Left colon (tissue), 2 donors: ENCODE measurements at regions not wholly inside any gene's neighbourhood (a gene's known extent, or its start where the extent isn't known, plus 50 kb on each side); places are given as distances from the start of the nearest gene placed in this dataset.

Experiments
- ATAC-seq: fragments of 200-7000 bp; cut with Tn5 transposase; one replicate; pipeline ENCODE4 v1.9.1; 2020; ENCODE audit warnings: mild to moderate bottlenecking, moderate library complexity
- DNase-seq, 2 donors: peaks; one replicate each; pipeline ENCODE4 v3.0.0-alpha.2; 2020
- intact Hi-C, 2 donors: fragments of 100-400 bp; cut with DNase I in 1 of 2; cut with micrococcal nuclease in 1 of 2; formaldehyde crosslinking; loops; one replicate each; pipeline versions ENCODE4 v1.11.2 to v1.14.0; 2022; cut with DNase I, micrococcal nuclease
- donor health status: DM: no; HTN: no; CAD: no.
- donor health status: DM: yes; HTN: yes; CAD: no.

- intact Hi-C loops: no loop called here
- no peak for DNase-seq
- ATAC-seq: no peak
These were observed 168.5 kb downstream of the DHX35 start for GRCh38 chr20:39130627-39131026.

- intact Hi-C loops: no loop called here
- ATAC-seq: no peak
- no peak for DNase-seq
These were observed 167.4 kb downstream of the DHX35 start for GRCh38 chr20:39129523-39129922.

GRCh38 chr20:39124064-39124463 is 161.9 kb downstream of the DHX35 start:
- intact Hi-C loops: no loop called here
- DNase-seq: no peak
- ATAC-seq: no peak

DNA sequence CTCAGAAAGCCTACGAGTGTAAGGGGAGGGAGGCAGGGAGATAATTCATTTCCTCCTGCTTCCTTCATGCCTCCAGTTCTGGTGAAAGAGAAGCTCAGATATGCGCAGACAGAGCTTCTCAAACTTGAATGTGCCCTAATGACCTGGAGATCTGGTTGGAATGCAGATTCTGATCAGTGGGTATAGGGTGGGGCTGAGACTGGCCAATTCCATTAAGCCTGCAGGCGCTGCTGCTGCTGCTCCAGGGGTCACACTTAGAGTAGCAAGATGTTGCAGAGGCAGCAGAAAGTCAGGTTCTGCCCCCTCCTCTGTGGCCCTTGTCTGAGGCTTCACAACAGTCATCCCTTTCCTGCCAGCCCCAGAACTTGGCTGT is 161.0 kb downstream of the DHX35 start:
- DNase-seq (no peak), ATAC-seq (no peak)
- intact Hi-C loops: no loop called here

- intact Hi-C loops: no loop called here
- ATAC-seq: no peak
- DNase-seq: no peak
These were observed 155.3 kb downstream of the DHX35 start for GRCh38 chr20:39117491-39117890.

GRCh38 chr20:39116020-39116419 is 153.9 kb downstream of the DHX35 start:
- no peak for DNase-seq
- intact Hi-C loops: no loop called here
- no peak for ATAC-seq

DNA sequence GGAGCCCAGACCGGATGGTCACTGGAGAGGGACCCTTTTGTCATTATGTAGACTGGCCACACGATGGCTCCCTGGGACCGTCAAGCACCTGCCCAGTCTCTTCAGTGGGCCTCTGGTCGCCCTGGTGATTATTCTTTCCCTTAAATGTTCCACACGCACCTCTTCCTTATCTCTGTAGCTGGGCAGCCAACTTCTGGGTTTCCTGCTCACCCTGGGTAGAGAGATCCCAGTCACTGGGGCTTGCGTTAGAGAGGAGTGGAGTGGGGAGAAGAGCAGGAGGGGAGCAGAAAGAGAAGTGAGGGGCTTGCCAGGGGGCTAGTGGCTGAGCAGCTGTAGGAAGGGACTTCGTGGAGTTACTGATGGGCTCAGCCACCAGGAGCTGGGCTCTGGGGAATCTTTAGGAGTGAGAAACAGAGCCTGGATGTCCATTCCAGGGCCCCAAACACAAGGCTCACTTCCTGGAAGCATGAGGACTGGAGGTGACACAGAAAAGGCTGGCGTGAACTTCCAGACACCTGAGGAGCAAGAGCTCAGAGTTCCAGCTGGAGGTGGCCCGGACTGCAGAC is 150.1 kb downstream of the DHX35 start:
- DNase-seq: peak in 1 of 2 donors; percentile 19
- peak; percentile 68 for ATAC-seq
- intact Hi-C loops: no loop called here

GRCh38 chr20:39111359-39112177 is 149.4 kb downstream of the DHX35 start:
- ATAC-seq: no peak
- intact Hi-C loops: no loop called here
- DNase-seq: no peak

GRCh38 chr20:39110819-39111136 is 148.6 kb downstream of the DHX35 start:
- DNase-seq (no peak), ATAC-seq (no peak)
- intact Hi-C loops: no loop called here

GRCh38 chr20:39109933-39110818 is 148.0 kb downstream of the DHX35 start:
- intact Hi-C loops: no loop called here
- ATAC-seq: no peak

DNA sequence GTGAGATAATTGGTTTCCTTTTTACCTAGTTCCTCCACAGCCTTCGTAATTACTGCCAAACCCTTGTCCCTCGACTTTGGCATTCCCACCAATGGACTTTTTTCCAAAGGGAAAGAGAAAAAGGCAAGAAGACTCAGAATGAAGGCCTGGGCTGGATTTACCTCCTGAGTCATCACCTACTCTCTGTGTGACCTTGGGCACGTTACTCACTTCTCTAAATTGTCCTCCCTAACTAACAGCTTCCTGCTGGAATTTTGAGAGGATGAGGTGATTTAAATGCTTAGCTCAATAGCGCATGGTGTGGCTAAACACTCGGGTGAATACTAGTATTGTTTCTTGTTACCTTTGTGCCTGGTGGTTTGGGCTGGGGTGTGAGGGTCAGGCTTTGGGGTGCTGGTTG is 146.6 kb downstream of the DHX35 start:
- no peak for DNase-seq
- intact Hi-C loops: no loop called here

More at GRCh38 chr20:39109933-39110818, 148.0 kb downstream of the DHX35 start:
- DNase-seq: no peak

GRCh38 chr20:39107741-39108140 is 145.6 kb downstream of the DHX35 start:
- ATAC-seq (no peak), DNase-seq (no peak)
- intact Hi-C loops: no loop called here

More for the DNA sequence above, 146.6 kb downstream of the DHX35 start:
- ATAC-seq: no peak

DNA sequence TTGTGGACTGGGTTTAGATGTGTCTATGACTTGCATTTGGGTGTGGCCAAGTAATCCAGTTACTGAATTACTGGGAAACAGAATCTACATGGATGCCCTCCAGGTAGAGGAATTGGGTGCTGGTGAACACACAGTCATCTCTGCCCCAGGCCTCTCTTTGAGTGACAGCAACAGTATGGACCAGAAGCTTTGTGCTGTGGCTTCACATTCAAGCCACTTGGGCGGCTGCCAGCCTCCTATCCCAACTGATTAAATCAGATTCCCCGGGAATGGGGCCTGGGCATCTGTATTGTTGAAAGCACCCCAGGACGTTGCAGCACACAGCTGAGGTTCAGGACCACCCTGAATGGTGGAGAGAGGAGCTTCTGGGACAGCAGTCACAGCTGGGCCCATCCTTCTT is 144.6 kb downstream of the DHX35 start:
- no peak for DNase-seq
- intact Hi-C loops: no loop called here
- ATAC-seq: no peak

- no peak for ATAC-seq
- intact Hi-C loops: no loop called here
- no peak for DNase-seq
These were observed 143.4 kb downstream of the DHX35 start for GRCh38 chr20:39105551-39105950.

- DNase-seq (no peak), ATAC-seq (no peak)
- intact Hi-C loops: no loop called here
These were observed 141.6 kb downstream of the DHX35 start for GRCh38 chr20:39103732-39104131.

GRCh38 chr20:39103305-39103704 is 141.2 kb downstream of the DHX35 start:
- ATAC-seq (no peak), DNase-seq (no peak)
- intact Hi-C loops: no loop called here

- intact Hi-C loops: no loop called here
- ATAC-seq (no peak), DNase-seq (no peak)
These were observed 139.8 kb downstream of the DHX35 start for GRCh38 chr20:39101895-39102294.

GRCh38 chr20:39100691-39101090 is 138.5 kb downstream of the DHX35 start:
- intact Hi-C loops: no loop called here
- no peak for ATAC-seq
- no peak for DNase-seq

DNA sequence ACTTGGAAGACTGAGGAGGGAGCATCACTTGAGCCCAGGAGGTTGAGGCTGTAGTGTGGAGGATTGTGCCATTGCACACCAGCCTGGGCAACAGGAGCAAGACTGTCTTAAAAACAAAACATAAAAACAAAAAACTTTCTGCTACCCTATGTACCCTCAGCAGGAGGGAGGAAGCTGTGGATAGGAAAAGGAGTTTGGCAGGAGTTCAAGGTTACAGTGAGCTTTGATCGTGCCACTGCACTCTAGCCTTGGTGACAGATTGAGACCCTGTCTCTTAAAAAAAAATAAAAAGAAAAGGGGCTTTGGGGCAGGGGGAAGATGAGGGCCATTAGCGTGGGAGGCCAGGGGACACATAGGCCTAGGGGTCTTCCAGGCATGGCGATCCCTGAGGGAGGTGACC is 135.7 kb downstream of the DHX35 start:
- intact Hi-C loops: no loop called here
- ATAC-seq: no peak
- no peak for DNase-seq

DNA sequence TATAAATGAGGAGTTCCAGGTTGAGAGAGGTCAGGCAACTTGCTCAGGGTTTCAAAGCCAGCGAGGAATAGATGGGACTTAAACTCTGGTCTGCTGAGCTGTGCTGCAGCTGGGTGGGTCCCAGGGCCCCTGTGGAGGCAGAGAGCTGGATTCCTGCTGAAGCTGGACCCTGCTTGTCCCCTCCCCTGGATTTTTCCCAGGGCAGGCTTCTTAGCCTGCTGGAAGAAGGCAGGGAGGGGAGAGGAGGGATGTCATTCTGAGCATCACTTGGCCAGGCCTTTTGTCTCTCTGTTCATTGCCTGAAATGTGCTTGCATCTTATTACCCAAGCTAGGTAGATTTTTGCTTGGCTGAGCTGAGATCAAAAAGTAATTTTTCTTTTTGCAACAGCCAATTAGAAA is 133.7 kb downstream of the DHX35 start:
- no peak for ATAC-seq
- intact Hi-C loops: no loop called here
- no peak for DNase-seq
